Loucy (cell line): ENCODE measurements at regions not wholly inside any gene's neighbourhood (a gene's known extent, or its start where the extent isn't known, plus 50 kb on each side); places are given as distances from the start of the nearest gene placed in this dataset.
"Not testable (repeated sequence)": the region's sequence is repeated elsewhere in the genome, so short reads cannot be mapped to it uniquely, and the experiment has no call there.

Source experiments
- H2AFZ ChIP-seq: fragments of 200-600 bp; sonication (generic); 2 replicates; pipeline ENCODE4 v1.6.0; 2016; ENCODE audit warnings: antibody characterized with exemption, mild to moderate bottlenecking, low read length, moderate library complexity
- H3F3A ChIP-seq: fragments of 200-600 bp; 2 replicates; pipeline ENCODE4 v1.6.0; 2016; ENCODE audit warnings: antibody characterized with exemption, low read depth, mild to moderate bottlenecking
- H3K27me3 ChIP-seq: fragments of 200-600 bp; sonication (generic); 2 replicates; pipeline ENCODE4 v1.6.1; 2014; ENCODE audit warnings: low read length, mild to moderate bottlenecking; ENCODE audit not compliant: insufficient read depth, poor library complexity, severe bottlenecking
- H3K36me3 ChIP-seq: fragments of 200-600 bp; sonication (generic); 2 replicates; pipeline ENCODE4 v1.6.1; 2016; ENCODE audit warnings: low read length; ENCODE audit not compliant: insufficient read depth
- H3K4me1 ChIP-seq: fragments of 200-600 bp; sonication (generic); 2 replicates; pipeline ENCODE4 v1.5.1; 2014; ENCODE audit warnings: low read length, mild to moderate bottlenecking; ENCODE audit not compliant: insufficient read depth, poor library complexity, severe bottlenecking
- H3K4me2 ChIP-seq: fragments of 200-600 bp; sonication (generic); 2 replicates; pipeline ENCODE4 v1.6.0; 2014; ENCODE audit warnings: antibody characterized with exemption, low read length, low read depth, mild to moderate bottlenecking; ENCODE audit not compliant: poor library complexity, severe bottlenecking
- H3K4me3 ChIP-seq: fragments of 200-600 bp; sonication (generic); 2 replicates; pipeline ENCODE4 v1.5.1; 2014; ENCODE audit warnings: low read length, mild to moderate bottlenecking, mixed read lengths; ENCODE audit not compliant: poor library complexity, severe bottlenecking
- H3K79me2 ChIP-seq: fragments of 200-600 bp; sonication (generic); 2 replicates; pipeline ENCODE4 v1.6.1; 2014; ENCODE audit warnings: low read length; ENCODE audit not compliant: insufficient read depth
- H3K9ac ChIP-seq: fragments of 200-600 bp; sonication (generic); 2 replicates; pipeline ENCODE4 v1.6.0; 2014; ENCODE audit warnings: mild to moderate bottlenecking, low read depth, low read length, moderate library complexity; ENCODE audit not compliant: poor library complexity, severe bottlenecking
- H3K9me2 ChIP-seq: fragments of 200-600 bp; sonication (generic); replicated peaks from 2 replicates; pipeline ENCODE4 v1.6.1; 2016; ENCODE audit warnings: low read depth, low read length, mixed read lengths
- H3K9me3 ChIP-seq: fragments of 200-600 bp; sonication (generic); 2 replicates; pipeline ENCODE4 v1.6.1; 2014; ENCODE audit warnings: mild to moderate bottlenecking, antibody characterized with exemption, low read length, low read depth; ENCODE audit not compliant: insufficient read depth
- H4K20me1 ChIP-seq: fragments of 200-600 bp; sonication (generic); 2 replicates; pipeline ENCODE4 v1.6.0; 2014; ENCODE audit warnings: antibody characterized with exemption, low read length, mild to moderate bottlenecking; ENCODE audit not compliant: insufficient read depth, poor library complexity, severe bottlenecking
- EZH2phosphoT487 ChIP-seq: fragments of 200-600 bp; IDR thresholded peaks from 2 replicates; pipeline ENCODE4 v1.6.1; 2018; ENCODE audit warnings: antibody characterized with exemption, mild to moderate bottlenecking, moderate library complexity, borderline replicate concordance
- TF ChIP-seq, protein P1 (sequence below): fragments of 200-600 bp; sonication (generic); conservative IDR thresholded peaks from 2 replicates; pipeline ENCODE4 v1.5.1; 2014; ENCODE audit warnings: mild to moderate bottlenecking, antibody characterized with exemption, low read length

DNA sequence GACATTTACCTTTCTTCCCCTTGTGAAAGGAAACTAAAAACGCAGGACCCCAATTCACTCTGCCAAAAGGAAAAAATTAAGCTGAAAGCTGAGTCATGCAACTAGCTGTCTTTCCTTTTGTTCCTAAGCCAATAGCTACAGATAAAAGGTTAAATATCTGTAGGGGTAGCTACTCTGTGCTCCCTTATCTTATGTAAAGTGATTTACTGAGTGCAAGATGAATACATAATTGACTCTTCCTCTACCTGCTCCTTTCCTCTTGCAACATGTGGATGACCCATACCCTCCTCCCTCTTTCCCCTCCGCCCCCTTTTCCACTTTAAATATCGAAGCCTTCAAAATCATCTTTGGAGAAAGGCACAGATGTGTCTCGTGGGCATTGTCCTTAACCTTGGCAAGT lies 68.0 kb upstream of the ZNF157 start:
- no peaks in the 10 kb centered on the region for H3K4me1 ChIP-seq
- no peaks in the 10 kb centered on the region for H3K9me3 ChIP-seq
- H3K79me2 ChIP-seq, result no peaks in the 10 kb centered on the region
- no peak overlapping the region for H3K9ac ChIP-seq
- H3F3A ChIP-seq, result no peaks in the 10 kb centered on the region
- H3K4me3 ChIP-seq, result no peak overlapping the region
- no peaks in the 10 kb centered on the region for H4K20me1 ChIP-seq
- no peak overlapping the region for H3K4me2 ChIP-seq
- H3K9me2 ChIP-seq, result no peaks in the 10 kb centered on the region
- TF ChIP-seq EZH2phosphoT487, result no peak
- TF ChIP-seq, protein P1, sequence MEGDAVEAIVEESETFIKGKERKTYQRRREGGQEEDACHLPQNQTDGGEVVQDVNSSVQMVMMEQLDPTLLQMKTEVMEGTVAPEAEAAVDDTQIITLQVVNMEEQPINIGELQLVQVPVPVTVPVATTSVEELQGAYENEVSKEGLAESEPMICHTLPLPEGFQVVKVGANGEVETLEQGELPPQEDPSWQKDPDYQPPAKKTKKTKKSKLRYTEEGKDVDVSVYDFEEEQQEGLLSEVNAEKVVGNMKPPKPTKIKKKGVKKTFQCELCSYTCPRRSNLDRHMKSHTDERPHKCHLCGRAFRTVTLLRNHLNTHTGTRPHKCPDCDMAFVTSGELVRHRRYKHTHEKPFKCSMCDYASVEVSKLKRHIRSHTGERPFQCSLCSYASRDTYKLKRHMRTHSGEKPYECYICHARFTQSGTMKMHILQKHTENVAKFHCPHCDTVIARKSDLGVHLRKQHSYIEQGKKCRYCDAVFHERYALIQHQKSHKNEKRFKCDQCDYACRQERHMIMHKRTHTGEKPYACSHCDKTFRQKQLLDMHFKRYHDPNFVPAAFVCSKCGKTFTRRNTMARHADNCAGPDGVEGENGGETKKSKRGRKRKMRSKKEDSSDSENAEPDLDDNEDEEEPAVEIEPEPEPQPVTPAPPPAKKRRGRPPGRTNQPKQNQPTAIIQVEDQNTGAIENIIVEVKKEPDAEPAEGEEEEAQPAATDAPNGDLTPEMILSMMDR, result no peak
- no peaks in the 10 kb centered on the region for H3K36me3 ChIP-seq
- H3K27me3 ChIP-seq, result no peaks in the 10 kb centered on the region
- H2AFZ ChIP-seq, result no peak overlapping the region

DNA sequence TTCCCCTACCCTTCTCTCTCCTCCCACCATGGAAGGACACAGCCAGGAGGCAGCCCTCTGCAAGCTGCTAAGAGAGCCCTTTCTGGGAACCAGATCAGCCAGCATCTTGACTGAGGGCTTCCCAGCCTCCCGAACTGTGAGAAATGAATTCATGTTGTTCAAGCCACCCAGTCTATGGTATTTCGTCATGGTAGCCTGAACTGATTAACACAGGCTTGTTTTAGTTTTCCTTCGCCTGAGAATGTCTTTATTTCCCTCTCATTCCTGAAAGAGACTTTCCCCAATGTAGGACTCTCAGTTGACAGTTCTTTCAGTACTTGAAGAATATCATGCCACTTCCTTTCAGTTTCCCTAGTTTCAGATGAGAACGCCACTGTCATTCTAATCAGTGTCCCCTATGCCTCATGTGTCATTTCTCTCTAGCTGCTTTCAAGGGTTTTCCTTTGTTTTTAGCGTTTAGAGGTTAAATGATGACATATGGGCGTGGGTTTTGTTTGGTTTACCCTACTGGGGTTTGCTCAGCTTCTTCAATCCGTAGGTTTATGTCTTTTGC lies 63.8 kb upstream of the ZNF157 start:
- not testable (repeated sequence) for H4K20me1 ChIP-seq, H3K4me3 ChIP-seq, H3K36me3 ChIP-seq, H3K27me3 ChIP-seq, H3K4me2 ChIP-seq, H3K9ac ChIP-seq, H3K9me3 ChIP-seq, H3K79me2 ChIP-seq, H3F3A ChIP-seq, H2AFZ ChIP-seq, H3K9me2 ChIP-seq, H3K4me1 ChIP-seq

DNA sequence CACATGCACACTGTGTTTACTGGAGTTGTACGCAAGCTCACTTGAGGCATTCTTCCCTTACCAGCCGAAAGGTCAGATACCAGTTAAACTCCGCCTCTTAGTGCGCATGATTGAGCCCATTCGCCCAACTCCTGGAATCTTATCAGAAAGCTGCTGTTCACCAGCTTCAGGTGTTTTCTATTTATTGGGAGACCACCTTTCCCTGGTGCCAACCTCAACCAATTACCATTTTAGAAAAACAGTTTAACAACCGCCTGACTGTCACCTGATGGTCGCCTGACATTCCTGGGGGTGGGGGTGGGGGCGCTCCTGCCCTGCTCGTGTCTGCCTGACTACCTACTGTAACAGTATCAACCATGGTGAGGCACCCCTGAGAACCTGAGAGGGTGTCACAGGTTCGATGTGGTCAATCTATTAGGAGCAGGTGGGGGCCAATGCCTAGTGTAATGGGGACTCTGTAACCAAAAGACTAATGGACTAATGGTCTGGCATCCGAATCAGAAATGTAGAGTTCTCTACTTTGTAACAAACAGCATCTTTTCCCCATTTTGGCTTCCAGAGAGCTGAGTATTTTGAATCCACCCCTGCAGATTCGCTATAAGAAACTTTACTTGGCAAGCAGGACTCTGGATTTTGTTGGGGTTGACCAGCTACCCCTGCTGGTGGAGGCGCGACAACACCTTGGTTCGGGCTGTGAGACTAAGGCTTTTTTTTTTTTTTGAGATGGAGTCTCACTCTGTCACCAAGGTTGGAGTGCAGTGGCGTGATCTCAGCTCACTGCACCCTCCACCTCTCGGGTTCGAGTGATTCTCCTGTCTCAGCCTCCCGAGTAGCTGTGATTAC lies 58.2 kb upstream of the ZNF157 start:
- H3F3A ChIP-seq, result no peaks in the 10 kb centered on the region
- H2AFZ ChIP-seq, result no peak overlapping the region
- H3K4me2 ChIP-seq, result no peak overlapping the region
- no peaks in the 10 kb centered on the region for H3K79me2 ChIP-seq
- no peaks in the 10 kb centered on the region for H3K36me3 ChIP-seq
- H3K9me3 ChIP-seq, result no peaks in the 10 kb centered on the region
- TF ChIP-seq EZH2phosphoT487, result no peak
- TF ChIP-seq, protein P1, result peak; percentile 38
- H3K9ac ChIP-seq, result no peak overlapping the region
- no peaks in the 10 kb centered on the region for H3K4me1 ChIP-seq
- H3K4me3 ChIP-seq, result no peak overlapping the region
- H3K9me2 ChIP-seq, result no peaks in the 10 kb centered on the region
- no peaks in the 10 kb centered on the region for H3K27me3 ChIP-seq
- no peaks in the 10 kb centered on the region for H4K20me1 ChIP-seq

DNA sequence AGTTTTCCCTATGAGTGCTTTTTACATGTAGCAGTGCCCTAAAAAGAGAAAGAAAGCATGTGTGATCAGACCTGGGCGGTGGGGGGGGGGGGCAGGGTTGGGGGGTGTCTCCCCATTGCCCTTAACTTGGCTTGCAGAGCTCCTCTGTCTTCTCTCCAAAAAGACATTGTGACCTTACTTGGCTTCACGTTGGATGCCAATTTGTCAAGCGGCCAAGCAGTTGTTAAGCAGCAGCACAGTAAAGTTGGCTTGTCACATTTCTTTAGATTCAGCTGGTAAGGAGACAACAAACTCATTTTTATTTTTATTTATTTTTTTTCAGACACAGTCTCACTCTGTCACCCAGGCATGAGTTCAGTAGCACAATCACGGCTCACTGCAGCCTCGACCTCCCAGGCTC lies 57.3 kb upstream of the ZNF157 start:
- TF ChIP-seq, protein P1, result no peak
- no peak for TF ChIP-seq EZH2phosphoT487

More for the DNA sequence above, 57.3 kb upstream of the ZNF157 start:
- no peaks in the 10 kb centered on the region for H3K9me2 ChIP-seq
- H4K20me1 ChIP-seq, result no peaks in the 10 kb centered on the region
- H3K27me3 ChIP-seq, result no peaks in the 10 kb centered on the region
- H3K9me3 ChIP-seq, result no peaks in the 10 kb centered on the region
- no peak overlapping the region for H3K4me3 ChIP-seq
- no peak overlapping the region for H3K4me2 ChIP-seq
- no peaks in the 10 kb centered on the region for H3K4me1 ChIP-seq
- no peak overlapping the region for H2AFZ ChIP-seq
- no peak overlapping the region for H3K9ac ChIP-seq
- H3K36me3 ChIP-seq, result no peaks in the 10 kb centered on the region
- H3K79me2 ChIP-seq, result no peaks in the 10 kb centered on the region
- no peaks in the 10 kb centered on the region for H3F3A ChIP-seq
